ENCODE measurements at regions not wholly inside any gene's neighbourhood (a gene's known extent, or its start where the extent isn't known, plus 50 kb on each side); places are given as distances from the start of the nearest gene placed in this dataset.
"Not testable (repeated sequence)": the region's sequence is repeated elsewhere in the genome, so short reads cannot be mapped to it uniquely, and the experiment has no call there.

GRCh38 chrX:28205126-28205525 is 223.9 kb upstream of the DCAF8L1 start:
- peak; percentile 2 for DNase-seq (ENCODE audit: low read depth)

GRCh38 chrX:28189011-28189410 is 207.8 kb upstream of the DCAF8L1 start:
- peak; percentile 83 for DNase-seq (ENCODE audit: low read depth)

GRCh38 chrX:28188526-28188925 is 207.3 kb upstream of the DCAF8L1 start:
- peak; percentile 2 for DNase-seq (ENCODE audit: low read depth)

GRCh38 chrX:28180096-28180495 is 198.8 kb upstream of the DCAF8L1 start:
- no peak for DNase-seq (ENCODE audit: low read depth)

GRCh38 chrX:28178206-28178605 is 197.0 kb upstream of the DCAF8L1 start:
- DNase-seq (ENCODE audit: low read depth) = no peak

- no peak for DNase-seq (ENCODE audit: low read depth)
Measured at GRCh38 chrX:28177202-28177601, 196.0 kb upstream of the DCAF8L1 start.

GRCh38 chrX:28170713-28171112 is 189.5 kb upstream of the DCAF8L1 start:
- DNase-seq (ENCODE audit: low read depth) = no peak

- no peak for DNase-seq (ENCODE audit: low read depth)
Measured at GRCh38 chrX:28158019-28158777, 176.9 kb upstream of the DCAF8L1 start.

- DNase-seq (ENCODE audit: low read depth) = not testable (repeated sequence)
Measured at GRCh38 chrX:28152263-28152662, 171.0 kb upstream of the DCAF8L1 start.

GRCh38 chrX:28135378-28136047 is 154.3 kb upstream of the DCAF8L1 start:
- DNase-seq (ENCODE audit: low read depth) = peak; percentile 41

- no peak for DNase-seq (ENCODE audit: low read depth)
Measured at GRCh38 chrX:28133763-28134162, 152.5 kb upstream of the DCAF8L1 start.

GRCh38 chrX:28127662-28128061 is 146.4 kb upstream of the DCAF8L1 start:
- DNase-seq (ENCODE audit: low read depth) = no peak

- no peak for DNase-seq (ENCODE audit: low read depth)
Measured at GRCh38 chrX:28126886-28127285, 145.6 kb upstream of the DCAF8L1 start.

- no peak for DNase-seq (ENCODE audit: low read depth)
Measured at GRCh38 chrX:28124416-28124815, 143.2 kb upstream of the DCAF8L1 start.

GRCh38 chrX:28120580-28121245 is 139.5 kb upstream of the DCAF8L1 start:
- not testable (repeated sequence) for DNase-seq (ENCODE audit: low read depth)

- DNase-seq (ENCODE audit: low read depth) = no peak
Measured at GRCh38 chrX:28120072-28120471, 138.8 kb upstream of the DCAF8L1 start.

GRCh38 chrX:28108186-28108945 is 127.1 kb upstream of the DCAF8L1 start:
- no peak for DNase-seq (ENCODE audit: low read depth)

- DNase-seq (ENCODE audit: low read depth) = peak; percentile 78
Measured at GRCh38 chrX:28099166-28099565, 117.9 kb upstream of the DCAF8L1 start.

GRCh38 chrX:28085653-28086052 is 104.4 kb upstream of the DCAF8L1 start:
- no peak for DNase-seq (ENCODE audit: low read depth)

- DNase-seq (ENCODE audit: low read depth) = peak; percentile 1
Measured at GRCh38 chrX:28058901-28059300, 77.7 kb upstream of the DCAF8L1 start.

- DNase-seq (ENCODE audit: low read depth) = no peak
Measured at GRCh38 chrX:28042826-28043564, 61.7 kb upstream of the DCAF8L1 start.

GRCh38 chrX:28042260-28042659 is 61.0 kb upstream of the DCAF8L1 start:
- no peak for DNase-seq (ENCODE audit: low read depth)
